Liver (tissue), 8 donors: ENCODE measurements at regions not wholly inside any gene's neighbourhood (a gene's known extent, or its start where the extent isn't known, plus 50 kb on each side); places are given as distances from the start of the nearest gene placed in this dataset.

Experiments used
- DNase-seq: peaks from one replicate; pipeline ENCODE4 v3.0.0-alpha.2; 2017; ENCODE audit warnings: low spot score
- H3K27ac ChIP-seq, 2 donors: one replicate each; pipeline ENCODE4 v1.7.0; 2013; ENCODE audit warnings: inconsistent platforms in 2 of 2, low read length in 2 of 2, control low read depth in 1 of 2, low read depth in 1 of 2, mild to moderate bottlenecking in 1 of 2
- H3K27me3 ChIP-seq, 4 donors: one replicate each; pipeline versions ENCODE4 v1.6.1 to v1.7.0; 2013; ENCODE audit warnings: low read length in 3 of 4, inconsistent platforms in 1 of 4, mild to moderate bottlenecking in 1 of 4, moderate library complexity in 1 of 4; ENCODE audit not compliant: control insufficient read depth in 4 of 4, insufficient read depth in 4 of 4
- H3K36me3 ChIP-seq, 4 donors: one replicate each; pipeline versions ENCODE4 v1.6.1 to v1.7.0; 2013; ENCODE audit warnings: low read length in 3 of 4, mild to moderate bottlenecking in 3 of 4, low read depth in 1 of 4, moderate library complexity in 1 of 4; ENCODE audit not compliant: control insufficient read depth in 4 of 4, insufficient read depth in 3 of 4
- H3K4me1 ChIP-seq, 4 donors: one replicate each; pipeline versions ENCODE4 v1.6.1 to v1.7.0; 2013; ENCODE audit warnings: low read length in 3 of 4, mild to moderate bottlenecking in 3 of 4, moderate library complexity in 1 of 4; ENCODE audit not compliant: control insufficient read depth in 4 of 4, insufficient read depth in 4 of 4
- H3K4me3 ChIP-seq, 3 donors: one replicate each; pipeline versions ENCODE4 v1.6.1 to v1.7.0; 2013; ENCODE audit warnings: low read length in 3 of 3, control low read depth in 1 of 3, low read depth in 1 of 3, mild to moderate bottlenecking in 1 of 3
- H3K9ac ChIP-seq, 2 donors: one replicate each; pipeline ENCODE4 v1.7.0; 2013; ENCODE audit warnings: low read length in 2 of 2, mild to moderate bottlenecking in 2 of 2, moderate library complexity in 2 of 2, control low read depth in 1 of 2, low read depth in 1 of 2
- H3K9me3 ChIP-seq, 4 donors: one replicate each; pipeline versions ENCODE4 v1.6.1 to v1.7.0; 2013; ENCODE audit warnings: low read length in 3 of 4; ENCODE audit not compliant: control insufficient read depth in 4 of 4
- EGR1 ChIP-seq, 2 donors: IDR thresholded peaks; 2 replicates each; pipeline ENCODE4 v1.6.1; 2016 to 2018; ENCODE audit warnings: antibody characterized with exemption in 2 of 2, low read depth in 2 of 2
- FOXA1 ChIP-seq: IDR thresholded peaks from 2 replicates; pipeline ENCODE4 v1.6.1; 2016; ENCODE audit warnings: antibody characterized with exemption
- FOXA2 ChIP-seq: IDR thresholded peaks from 2 replicates; pipeline ENCODE4 v1.6.1; 2016; ENCODE audit warnings: antibody characterized with exemption
- GABPA ChIP-seq, 2 donors: IDR thresholded peaks in 1 of 2; conservative IDR thresholded peaks in 1 of 2; 2 replicates each; pipeline ENCODE4 v1.6.1; 2016; ENCODE audit warnings: antibody characterized with exemption in 2 of 2, mild to moderate bottlenecking in 1 of 2, moderate library complexity in 1 of 2
- HNF4A ChIP-seq, 2 donors: conservative IDR thresholded peaks; 2 replicates each; pipeline ENCODE4 v1.6.1; 2016; ENCODE audit warnings: antibody characterized with exemption in 2 of 2, mild to moderate bottlenecking in 2 of 2
- HNF4G ChIP-seq: IDR thresholded peaks from 2 replicates; pipeline ENCODE4 v1.6.1; 2016; ENCODE audit warnings: antibody characterized with exemption
- JUND ChIP-seq, 2 donors: IDR thresholded peaks; 2 replicates each; pipeline ENCODE4 v1.6.1; 2016; ENCODE audit warnings: antibody characterized with exemption in 2 of 2
- MAX ChIP-seq: IDR thresholded peaks from 2 replicates; pipeline ENCODE4 v1.6.1; 2016; ENCODE audit warnings: antibody characterized with exemption
- NR2F2 ChIP-seq: IDR thresholded peaks from 2 replicates; pipeline ENCODE4 v1.6.1; 2016; ENCODE audit warnings: antibody characterized with exemption
- RAD21 ChIP-seq, 2 donors: IDR thresholded peaks; 2 replicates each; pipeline ENCODE4 v1.6.1; 2016; ENCODE audit warnings: antibody characterized with exemption in 2 of 2, mild to moderate bottlenecking in 2 of 2
- REST ChIP-seq: IDR thresholded peaks from 2 replicates; pipeline ENCODE4 v1.6.1; 2016; ENCODE audit warnings: antibody characterized with exemption, mild to moderate bottlenecking
- RXRA ChIP-seq, 2 donors: IDR thresholded peaks; 2 replicates each; pipeline ENCODE4 v1.6.1; 2017 to 2018; ENCODE audit warnings: antibody characterized with exemption in 2 of 2, mild to moderate bottlenecking in 1 of 2
- SP1 ChIP-seq: IDR thresholded peaks from 2 replicates; pipeline ENCODE4 v1.6.1; 2018; ENCODE audit warnings: antibody characterized with exemption, mild to moderate bottlenecking
- TAF1 ChIP-seq: conservative IDR thresholded peaks from 2 replicates; pipeline ENCODE4 v1.6.1; 2016; ENCODE audit warnings: antibody characterized with exemption, mild to moderate bottlenecking
- YY1 ChIP-seq: IDR thresholded peaks from 2 replicates; pipeline ENCODE4 v1.6.1; 2016; ENCODE audit warnings: antibody characterized with exemption, mild to moderate bottlenecking
- WGBS: extraction: QIAGEN DNeasy Blood & Tissue Kit; methylation state at CpG from one replicate; pipeline ENCODE4 v1.1.7; 2013; 5-methylcytosine and 5-hydroxymethylcytosine counted together
- TF ChIP-seq, protein P1 (sequence below): IDR thresholded peaks from 2 replicates; pipeline ENCODE4 v1.6.1; 2016; ENCODE audit warnings: antibody characterized with exemption
- TF ChIP-seq, protein P2 (sequence below): IDR thresholded peaks from 2 replicates; pipeline ENCODE4 v1.6.1; 2016; ENCODE audit warnings: antibody characterized with exemption
- TF ChIP-seq, protein P3 (sequence below): fragments of 150-350 bp; IDR thresholded peaks from 2 replicates; pipeline ENCODE4 v1.5.1; 2017; ENCODE audit warnings: improper control_type of control experiment, low read depth, low read length; ENCODE audit not compliant: missing input control
- donor health status: healthy.
- donor health status: healthy.
- donor health status: healthy.
- donor health status: healthy.
- donor health status: healthy.

DNA sequence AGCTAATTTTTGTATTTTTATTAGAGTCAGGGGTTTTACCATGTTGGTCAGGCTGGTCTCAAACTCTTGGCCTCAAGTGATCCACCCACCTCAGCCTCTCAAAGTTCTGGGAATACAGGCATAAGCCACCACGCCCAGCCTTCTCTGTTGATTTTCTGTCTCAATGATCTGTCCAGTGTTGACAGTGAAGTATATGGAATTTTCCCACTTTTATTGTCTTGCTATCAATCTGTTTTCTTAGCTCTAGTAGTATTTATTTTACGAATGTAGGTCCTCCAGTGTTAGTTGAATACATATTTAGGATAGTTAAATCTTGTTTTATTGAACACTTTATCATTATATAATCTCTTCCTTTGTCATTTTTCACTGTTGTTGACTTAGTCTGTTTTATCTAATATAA is 1603.9 kb downstream of the ADGRL3 start:
- no peak for TF ChIP-seq JUND (IDR thresholded peaks at IDR 0.05)
- TF ChIP-seq, protein P1, sequence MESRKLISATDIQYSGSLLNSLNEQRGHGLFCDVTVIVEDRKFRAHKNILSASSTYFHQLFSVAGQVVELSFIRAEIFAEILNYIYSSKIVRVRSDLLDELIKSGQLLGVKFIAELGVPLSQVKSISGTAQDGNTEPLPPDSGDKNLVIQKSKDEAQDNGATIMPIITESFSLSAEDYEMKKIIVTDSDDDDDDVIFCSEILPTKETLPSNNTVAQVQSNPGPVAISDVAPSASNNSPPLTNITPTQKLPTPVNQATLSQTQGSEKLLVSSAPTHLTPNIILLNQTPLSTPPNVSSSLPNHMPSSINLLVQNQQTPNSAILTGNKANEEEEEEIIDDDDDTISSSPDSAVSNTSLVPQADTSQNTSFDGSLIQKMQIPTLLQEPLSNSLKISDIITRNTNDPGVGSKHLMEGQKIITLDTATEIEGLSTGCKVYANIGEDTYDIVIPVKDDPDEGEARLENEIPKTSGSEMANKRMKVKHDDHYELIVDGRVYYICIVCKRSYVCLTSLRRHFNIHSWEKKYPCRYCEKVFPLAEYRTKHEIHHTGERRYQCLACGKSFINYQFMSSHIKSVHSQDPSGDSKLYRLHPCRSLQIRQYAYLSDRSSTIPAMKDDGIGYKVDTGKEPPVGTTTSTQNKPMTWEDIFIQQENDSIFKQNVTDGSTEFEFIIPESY = no peak
- TF ChIP-seq EGR1 (IDR thresholded peaks at IDR 0.05; ENCODE audit: low read depth in 2 of 2) = no peak
- TF ChIP-seq, protein P2, sequence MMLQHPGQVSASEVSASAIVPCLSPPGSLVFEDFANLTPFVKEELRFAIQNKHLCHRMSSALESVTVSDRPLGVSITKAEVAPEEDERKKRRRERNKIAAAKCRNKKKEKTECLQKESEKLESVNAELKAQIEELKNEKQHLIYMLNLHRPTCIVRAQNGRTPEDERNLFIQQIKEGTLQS = no peak
- TF ChIP-seq YY1 = no peak
- no peak for TF ChIP-seq FOXA2
- TF ChIP-seq REST = no peak
- TF ChIP-seq SP1 = no peak
- TF ChIP-seq TAF1 = no peak
- no peak for TF ChIP-seq GABPA (IDR thresholded peaks at IDR 0.05 in 1 of 2, conservative IDR thresholded peaks at IDR 0.05 in 1 of 2)
- no peak for TF ChIP-seq HNF4G
- TF ChIP-seq, protein P3, sequence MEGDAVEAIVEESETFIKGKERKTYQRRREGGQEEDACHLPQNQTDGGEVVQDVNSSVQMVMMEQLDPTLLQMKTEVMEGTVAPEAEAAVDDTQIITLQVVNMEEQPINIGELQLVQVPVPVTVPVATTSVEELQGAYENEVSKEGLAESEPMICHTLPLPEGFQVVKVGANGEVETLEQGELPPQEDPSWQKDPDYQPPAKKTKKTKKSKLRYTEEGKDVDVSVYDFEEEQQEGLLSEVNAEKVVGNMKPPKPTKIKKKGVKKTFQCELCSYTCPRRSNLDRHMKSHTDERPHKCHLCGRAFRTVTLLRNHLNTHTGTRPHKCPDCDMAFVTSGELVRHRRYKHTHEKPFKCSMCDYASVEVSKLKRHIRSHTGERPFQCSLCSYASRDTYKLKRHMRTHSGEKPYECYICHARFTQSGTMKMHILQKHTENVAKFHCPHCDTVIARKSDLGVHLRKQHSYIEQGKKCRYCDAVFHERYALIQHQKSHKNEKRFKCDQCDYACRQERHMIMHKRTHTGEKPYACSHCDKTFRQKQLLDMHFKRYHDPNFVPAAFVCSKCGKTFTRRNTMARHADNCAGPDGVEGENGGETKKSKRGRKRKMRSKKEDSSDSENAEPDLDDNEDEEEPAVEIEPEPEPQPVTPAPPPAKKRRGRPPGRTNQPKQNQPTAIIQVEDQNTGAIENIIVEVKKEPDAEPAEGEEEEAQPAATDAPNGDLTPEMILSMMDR = no peak
- no peak for TF ChIP-seq MAX
- no peak for TF ChIP-seq NR2F2
- no peak for TF ChIP-seq RXRA (IDR thresholded peaks at IDR 0.05)
- no peak for TF ChIP-seq FOXA1
- TF ChIP-seq HNF4A (conservative IDR thresholded peaks at IDR 0.05) = no peak
- TF ChIP-seq RAD21 (IDR thresholded peaks at IDR 0.05) = no peak
- Histone ChIP-seq H3K4me1 (no peaks in the 10 kb centered on the region), H3K27ac (no peak overlapping the region), H3K27me3 (no peaks in the 10 kb centered on the region), H3K9ac (no peak overlapping the region), H3K4me3 (no peak overlapping the region), H3K36me3 (no peaks in the 10 kb centered on the region), H3K9me3 (no peaks in the 10 kb centered on the region)
- no peak for DNase-seq
- 48% methylated on average over 2 of the region's 2 CpGs for WGBS

DNA sequence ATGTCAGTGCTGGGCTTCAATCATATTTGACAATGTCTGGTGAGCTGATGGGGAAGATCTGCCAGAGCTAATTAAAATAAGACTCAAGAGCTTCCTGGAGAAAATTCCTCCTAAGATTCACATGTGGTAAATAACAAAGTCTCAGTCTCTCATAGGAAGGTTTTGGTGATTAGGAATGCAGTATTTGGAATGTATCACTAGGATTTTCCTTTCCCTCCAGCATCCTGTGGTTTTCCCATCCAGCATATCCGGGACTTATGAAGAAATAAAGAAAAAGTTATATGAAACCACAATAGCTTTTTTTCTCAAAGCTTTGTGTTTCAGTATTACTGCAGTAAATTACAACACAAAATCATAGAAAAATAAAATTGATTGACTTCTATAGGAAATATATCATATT is 1597.1 kb downstream of the ADGRL3 start:
- TF ChIP-seq RAD21 (IDR thresholded peaks at IDR 0.05) (no peak), SP1 (no peak), FOXA1 (no peak), GABPA (IDR thresholded peaks at IDR 0.05 in 1 of 2, conservative IDR thresholded peaks at IDR 0.05 in 1 of 2) (no peak)
- TF ChIP-seq, protein P1 = no peak
- TF ChIP-seq, protein P3 = no peak
- no peak overlapping the region for H3K4me3 ChIP-seq
- H3K27ac ChIP-seq = no peak overlapping the region
- WGBS = 64% methylated on average over 1 of the region's 1 CpG
- no peaks in the 10 kb centered on the region for H3K4me1 ChIP-seq
- H3K27me3 ChIP-seq = no peaks in the 10 kb centered on the region
- no peaks in the 10 kb centered on the region for H3K36me3 ChIP-seq
- H3K9me3 ChIP-seq = no peaks in the 10 kb centered on the region
- no peak overlapping the region for H3K9ac ChIP-seq
- no peak for DNase-seq
